G401 (cell line): ENCODE measurements at regions not wholly inside any gene's neighbourhood (a gene's known extent, or its start where the extent isn't known, plus 50 kb on each side); places are given as distances from the start of the nearest gene placed in this dataset.

ENCODE experiments used
- DNase-seq: peaks from one replicate; pipeline ENCODE4 v3.0.0-alpha.2; 2015; ENCODE audit warnings: low spot score
- in situ Hi-C: cut with HindIII; loops from 2 replicates; pipeline ENCODE4 v1.10.0; 2016; ENCODE audit warnings: low sequenced_read_pairs, mixed read lengths

- in situ Hi-C loops, result no loop called here
- no peak for DNase-seq
These were observed 86.5 kb upstream of the INSIG1 start for GRCh38 chr7:155211173-155211572.

- no peak for DNase-seq
- in situ Hi-C loops, result no loop called here
These were observed 85.9 kb upstream of the INSIG1 start for GRCh38 chr7:155211761-155212160.

DNA sequence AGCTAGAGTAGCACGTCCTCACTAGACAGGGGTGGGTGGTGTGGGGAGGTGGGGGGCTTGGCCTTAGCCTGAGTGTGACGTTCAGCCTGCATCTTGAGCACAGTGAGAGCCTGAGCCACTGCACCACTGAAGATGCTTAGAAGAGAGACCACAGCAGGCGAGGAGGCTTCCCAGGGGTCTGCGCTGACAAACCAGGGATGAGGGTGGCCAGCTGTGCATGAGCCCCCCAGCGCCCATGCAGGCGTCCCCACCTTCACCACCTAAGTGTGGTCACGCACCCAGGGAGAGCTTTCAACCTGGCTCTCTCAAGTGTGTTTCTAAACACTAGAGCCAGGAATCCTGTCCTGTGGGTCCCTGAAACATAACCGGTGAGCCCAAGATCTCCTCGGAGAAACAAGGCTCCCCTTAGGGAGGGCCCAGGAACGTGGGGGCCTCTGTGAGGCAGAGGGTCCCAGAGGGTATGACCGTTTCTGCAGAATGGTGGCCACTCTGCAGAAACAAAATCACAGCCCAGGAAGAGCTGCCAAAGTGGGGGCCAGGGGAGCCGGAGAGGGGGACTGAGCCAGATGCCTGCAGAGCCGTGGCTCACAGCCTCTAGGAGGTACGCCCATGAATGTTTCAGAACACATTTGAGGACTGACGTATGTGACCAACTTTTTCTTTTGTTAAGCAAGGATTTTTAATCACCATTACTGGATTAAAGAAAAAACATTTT lies 85.2 kb upstream of the INSIG1 start:
- in situ Hi-C loops, result no loop called here

DNA sequence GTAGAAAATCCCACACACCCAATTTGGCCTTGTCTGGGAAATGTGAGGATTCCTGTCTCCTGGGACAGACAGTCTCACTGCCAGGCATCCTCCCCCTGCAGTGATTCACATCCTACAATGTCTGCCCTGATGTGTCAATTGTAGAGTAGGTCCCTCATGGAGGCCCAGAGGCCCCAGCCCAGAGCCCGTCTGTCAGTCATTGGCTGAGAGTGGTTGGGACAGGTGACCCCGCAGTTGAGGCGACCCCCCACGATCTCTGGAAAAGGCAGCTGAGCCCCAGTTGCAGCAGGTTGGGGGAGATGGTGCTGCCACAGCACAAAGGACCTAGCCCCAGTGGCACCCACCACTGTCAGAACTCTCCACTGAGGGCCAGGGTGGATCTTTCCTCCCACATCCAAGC lies 84.3 kb upstream of the INSIG1 start:
- DNase-seq, result no peak
- in situ Hi-C loops, result no loop called here

More for the DNA sequence above, 85.2 kb upstream of the INSIG1 start:
- DNase-seq, result no peak

DNA sequence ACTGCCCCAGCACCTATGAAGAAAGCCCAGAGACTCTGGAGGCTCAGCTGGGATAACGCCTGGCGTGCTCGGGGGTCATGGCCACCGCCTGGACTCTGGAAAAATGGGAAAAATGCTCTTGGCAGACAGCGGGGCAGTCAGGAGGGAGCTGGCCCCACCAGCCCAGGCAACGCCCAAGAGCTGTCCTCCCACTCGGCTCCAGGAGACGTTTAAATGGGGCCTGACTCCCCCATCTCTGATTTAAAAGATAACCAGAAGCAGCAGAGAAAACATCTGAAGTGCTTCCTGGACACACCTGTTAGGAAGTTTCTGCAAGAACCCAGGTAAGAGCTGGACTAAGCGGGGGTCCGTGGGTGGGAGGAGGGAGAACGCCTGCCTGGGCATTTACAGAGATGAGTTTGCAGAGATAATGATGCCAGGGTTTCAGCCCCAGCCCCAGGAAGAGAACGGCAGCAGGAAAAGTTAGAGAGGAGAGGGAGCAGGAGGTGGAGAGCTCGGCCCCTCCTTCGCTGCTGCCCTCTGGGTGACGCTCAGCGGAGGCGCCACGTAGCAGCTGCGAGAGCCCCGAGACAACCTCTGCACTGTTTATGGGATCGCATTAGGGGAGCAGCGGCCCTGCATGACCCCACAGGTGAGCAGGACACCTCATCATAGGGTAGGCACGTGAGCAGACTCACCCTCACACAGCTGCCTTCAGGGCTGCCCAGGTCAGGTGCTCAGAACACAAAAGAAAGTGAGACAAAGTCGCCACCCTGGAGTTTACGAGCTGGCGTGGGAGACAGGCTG lies 83.5 kb upstream of the INSIG1 start:
- in situ Hi-C loops, result no loop called here
- DNase-seq, result no peak

- DNase-seq, result no peak
These were observed 81.9 kb upstream of the INSIG1 start for GRCh38 chr7:155215576-155216325.

DNA sequence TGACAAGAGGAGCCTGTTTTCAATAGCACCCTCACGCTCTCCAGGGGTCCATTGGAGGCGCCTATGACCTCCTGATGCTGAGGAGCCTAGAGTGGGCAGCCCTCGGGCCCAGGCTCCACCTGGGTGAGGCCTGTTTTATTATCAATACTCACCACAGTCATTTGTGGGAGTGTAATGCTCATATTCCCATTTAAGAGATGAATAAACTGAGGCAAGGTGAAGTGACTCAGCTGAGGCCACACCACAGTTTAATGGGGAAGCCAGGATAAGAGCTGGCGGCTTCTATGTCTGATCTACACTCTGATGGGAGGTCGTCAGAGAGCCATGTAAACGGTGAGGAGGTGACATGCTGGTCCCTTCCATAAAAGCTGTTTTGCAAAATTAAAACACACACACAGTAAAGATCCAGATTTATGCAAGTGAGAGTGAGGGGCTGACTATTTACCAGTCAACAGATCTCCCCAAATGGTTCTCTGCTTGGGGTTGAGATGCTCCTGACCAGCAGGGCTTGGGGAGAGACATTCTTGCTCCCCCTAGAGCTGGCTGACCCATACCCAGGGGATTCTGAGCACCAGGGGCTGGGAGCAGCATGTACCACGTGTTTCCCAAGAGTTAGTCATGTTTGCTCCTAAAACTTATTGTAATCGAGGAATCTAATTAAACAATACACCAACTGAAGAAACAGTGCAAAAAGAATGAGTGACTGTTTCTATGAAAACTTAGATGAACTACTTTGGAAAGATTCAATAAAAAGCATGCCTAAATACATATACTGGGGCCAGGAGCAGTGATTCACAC lies 81.0 kb upstream of the INSIG1 start:
- no peak for DNase-seq
- in situ Hi-C loops, result no loop called here

More at GRCh38 chr7:155215576-155216325, 81.9 kb upstream of the INSIG1 start:
- in situ Hi-C loops, result no loop called here

- in situ Hi-C loops, result no loop called here
- no peak for DNase-seq
These were observed 80.0 kb upstream of the INSIG1 start for GRCh38 chr7:155217634-155218033.

DNA sequence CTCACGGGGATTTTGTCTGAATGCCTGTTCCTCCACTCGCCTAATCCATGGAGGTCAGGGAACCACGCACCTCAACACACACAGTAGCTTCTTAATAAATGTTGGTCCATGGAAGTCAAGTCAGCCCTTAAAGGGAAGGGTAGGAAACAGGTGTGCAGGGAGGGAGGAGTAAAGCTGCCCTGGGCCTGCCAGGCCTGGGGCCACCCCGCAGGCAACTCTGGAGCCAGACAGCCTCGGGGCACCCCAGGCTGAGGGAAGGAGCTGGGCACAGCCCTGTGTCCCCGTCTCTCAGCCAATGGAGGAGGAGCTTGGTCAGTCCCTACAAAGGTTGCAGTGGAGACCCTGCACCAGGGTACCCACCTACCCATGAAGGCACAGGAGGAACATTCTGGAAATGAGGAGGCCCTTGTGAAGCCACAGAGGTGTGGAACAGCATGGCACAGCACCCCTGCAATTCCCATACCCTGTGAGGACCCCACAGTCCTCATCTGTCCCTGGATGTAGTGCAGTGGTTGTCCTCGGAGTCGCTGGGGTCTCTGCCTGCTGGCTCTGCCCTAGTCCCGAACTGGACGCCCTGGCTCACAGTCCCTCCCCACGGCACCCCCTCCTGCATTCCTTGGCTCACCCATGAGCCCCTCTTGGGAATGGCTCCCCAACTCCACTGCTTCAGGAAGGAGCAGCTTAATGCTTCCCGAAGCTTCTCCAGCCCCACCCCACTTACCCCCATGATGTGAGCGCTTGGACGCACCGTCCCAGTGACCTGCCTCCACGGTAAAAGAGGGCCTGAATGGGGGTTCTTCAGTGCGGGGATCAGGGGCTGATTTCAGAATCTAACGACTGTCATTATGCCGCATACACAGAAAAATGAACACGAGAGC lies 79.2 kb upstream of the INSIG1 start:
- no peak for DNase-seq
- in situ Hi-C loops, result no loop called here

GRCh38 chr7:155219154-155219531 lies 78.5 kb upstream of the INSIG1 start:
- in situ Hi-C loops, result no loop called here

DNA sequence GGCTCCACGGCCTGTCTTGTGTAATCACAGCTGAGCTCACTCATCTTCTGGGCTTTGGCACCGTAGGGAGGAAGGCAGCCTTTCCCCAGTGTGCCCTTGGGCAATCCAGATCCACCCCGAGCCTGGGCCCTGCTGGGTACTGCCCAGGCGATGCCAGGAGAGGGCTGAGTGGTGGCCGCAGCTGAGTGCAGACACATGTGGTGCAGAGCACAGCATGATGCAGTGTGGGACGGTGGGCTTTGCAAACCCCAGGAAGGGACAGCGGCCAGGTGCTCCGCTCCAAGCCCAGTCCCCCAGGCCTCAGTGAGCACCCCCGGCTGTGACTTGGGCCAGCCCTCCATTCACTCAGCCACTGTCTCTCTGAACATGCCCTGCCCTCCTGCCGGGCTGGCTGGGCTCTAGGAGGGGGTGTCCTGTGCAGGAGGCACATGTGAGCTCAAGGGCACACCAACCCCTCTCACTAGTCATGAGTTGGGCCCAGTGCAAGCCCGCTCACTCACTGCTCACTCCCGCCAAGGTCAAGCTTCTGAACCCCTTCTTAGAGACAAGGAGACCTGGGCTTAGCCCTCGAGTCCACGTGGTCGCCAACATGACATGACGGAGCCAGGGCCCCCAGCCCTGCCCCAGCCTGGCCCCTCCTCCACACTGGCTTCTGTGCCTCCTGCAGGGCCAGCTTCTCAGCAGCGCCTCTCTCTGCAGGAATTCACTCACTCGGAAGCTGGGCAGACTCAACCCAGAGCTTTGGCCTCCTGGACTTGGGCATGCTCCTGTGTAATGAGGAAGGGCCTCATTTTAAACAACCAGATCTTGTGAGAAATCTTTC lies 77.5 kb upstream of the INSIG1 start:
- in situ Hi-C loops, result no loop called here
- no peak for DNase-seq

More at GRCh38 chr7:155219154-155219531, 78.5 kb upstream of the INSIG1 start:
- no peak for DNase-seq

DNA sequence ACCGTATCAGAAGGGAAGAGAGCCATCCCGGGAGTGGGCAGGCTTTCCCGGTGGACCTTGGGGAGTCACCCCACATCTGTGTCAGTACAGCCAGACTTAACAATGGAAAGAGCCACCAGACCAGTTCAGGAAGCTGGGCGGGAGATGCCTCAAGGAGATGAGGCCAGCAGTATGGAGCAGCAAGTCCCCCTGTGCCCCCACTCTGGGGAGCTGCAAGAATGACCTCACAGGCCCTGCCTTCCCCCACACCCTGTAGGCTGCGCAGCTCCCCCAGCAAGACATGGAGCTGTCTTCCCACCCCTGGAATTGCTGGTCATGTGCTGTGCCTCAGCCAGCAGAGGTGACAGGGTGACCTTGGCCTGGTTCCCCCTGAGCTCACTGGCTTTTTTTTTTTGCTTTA lies 76.8 kb upstream of the INSIG1 start:
- no peak for DNase-seq
- in situ Hi-C loops, result no loop called here

GRCh38 chr7:155221547-155221946 lies 76.1 kb upstream of the INSIG1 start:
- in situ Hi-C loops, result no loop called here

DNA sequence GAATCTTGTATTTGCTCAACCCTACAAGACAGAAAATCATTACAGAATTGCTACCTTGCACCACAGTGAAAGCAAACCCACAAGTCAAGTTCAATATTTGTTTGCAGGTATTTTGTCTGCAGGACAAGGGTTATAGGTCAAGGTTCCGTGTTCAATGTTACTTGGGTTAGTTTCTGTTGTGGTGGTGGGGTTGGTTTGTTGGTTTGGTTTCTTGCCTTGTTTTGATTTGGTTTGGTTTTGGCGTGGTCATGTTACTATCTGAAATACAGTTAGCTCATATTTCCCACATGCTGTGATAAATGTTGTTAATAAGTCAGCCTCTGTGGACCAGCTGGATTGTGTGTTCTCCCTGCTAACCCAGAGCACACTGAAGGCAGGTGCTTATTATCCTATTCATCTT lies 75.6 kb upstream of the INSIG1 start:
- in situ Hi-C loops, result no loop called here
- DNase-seq, result no peak

More at GRCh38 chr7:155221547-155221946, 76.1 kb upstream of the INSIG1 start:
- DNase-seq, result no peak

GRCh38 chr7:155222573-155222972 lies 75.1 kb upstream of the INSIG1 start:
- DNase-seq, result no peak
- in situ Hi-C loops, result no loop called here

DNA sequence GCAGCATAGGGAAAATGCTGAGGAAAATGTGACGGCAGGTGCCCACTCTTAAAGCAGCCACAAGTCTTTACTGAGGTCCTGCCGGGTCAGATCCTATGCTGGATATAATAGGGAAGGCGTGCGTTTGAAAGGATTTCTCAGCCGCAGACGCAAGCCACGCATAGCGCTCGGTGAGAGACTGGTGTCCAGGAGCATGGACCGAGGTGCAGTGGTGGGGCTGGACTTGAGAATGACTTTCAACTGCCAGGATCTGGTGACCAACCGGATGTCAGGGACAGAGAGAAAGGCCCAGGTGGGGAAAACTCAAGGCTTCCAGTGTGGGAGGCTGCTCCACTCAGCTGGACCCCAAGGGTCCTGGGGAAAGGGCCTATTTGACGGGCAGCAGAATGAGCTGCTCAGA lies 74.7 kb upstream of the INSIG1 start:
- no peak for DNase-seq
- in situ Hi-C loops, result no loop called here

- in situ Hi-C loops, result no loop called here
- no peak for DNase-seq
These were observed 74.2 kb upstream of the INSIG1 start for GRCh38 chr7:155223503-155223902.
